ENCODE measurements at regions not wholly inside any gene's neighbourhood (a gene's known extent, or its start where the extent isn't known, plus 50 kb on each side); places are given as distances from the start of the nearest gene placed in this dataset.

DNA sequence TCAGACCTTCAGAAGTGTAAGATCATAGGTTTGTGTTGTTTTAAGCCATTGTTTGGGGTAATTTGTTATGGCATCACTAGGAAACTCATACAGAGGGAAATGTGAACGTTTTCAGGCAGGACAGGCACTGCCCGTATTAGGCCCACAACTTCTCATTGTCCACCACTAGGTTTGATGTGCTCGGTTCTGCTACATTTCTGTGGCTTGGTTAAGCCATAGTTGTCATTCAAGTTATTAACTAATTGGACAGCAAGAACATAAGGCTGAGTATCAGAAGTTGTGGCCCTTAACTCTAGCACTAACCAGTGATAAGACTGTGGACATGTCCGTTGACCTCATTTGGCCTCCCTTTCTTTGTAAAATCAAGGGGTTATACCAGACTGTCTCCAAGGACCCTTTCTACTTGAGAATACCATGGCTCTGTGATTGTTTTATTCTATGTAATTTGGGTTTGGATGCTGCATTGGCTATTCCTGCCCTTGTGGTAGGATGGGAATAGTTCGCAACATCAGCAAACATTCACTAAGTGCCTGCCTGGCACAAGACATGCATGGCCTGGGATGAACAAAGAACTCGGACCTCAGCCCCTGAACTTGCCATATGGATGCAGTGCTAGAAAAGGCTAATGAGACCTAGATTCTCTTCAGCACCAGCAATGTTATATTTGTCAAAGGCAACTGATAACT lies 85.7 kb downstream of the CCDC71L start:
- Histone ChIP-seq H3K27me3 (no peaks in the 10 kb centered on the region), H3K4me1 (no peaks in the 10 kb centered on the region), H3K36me3 (no peaks in the 10 kb centered on the region), H3K27ac (no peak overlapping the region), H3K9me3 (no peaks in the 10 kb centered on the region), H3K4me3 (no peak overlapping the region)
- DNase-seq: no peak
- TF ChIP-seq, protein P1, sequence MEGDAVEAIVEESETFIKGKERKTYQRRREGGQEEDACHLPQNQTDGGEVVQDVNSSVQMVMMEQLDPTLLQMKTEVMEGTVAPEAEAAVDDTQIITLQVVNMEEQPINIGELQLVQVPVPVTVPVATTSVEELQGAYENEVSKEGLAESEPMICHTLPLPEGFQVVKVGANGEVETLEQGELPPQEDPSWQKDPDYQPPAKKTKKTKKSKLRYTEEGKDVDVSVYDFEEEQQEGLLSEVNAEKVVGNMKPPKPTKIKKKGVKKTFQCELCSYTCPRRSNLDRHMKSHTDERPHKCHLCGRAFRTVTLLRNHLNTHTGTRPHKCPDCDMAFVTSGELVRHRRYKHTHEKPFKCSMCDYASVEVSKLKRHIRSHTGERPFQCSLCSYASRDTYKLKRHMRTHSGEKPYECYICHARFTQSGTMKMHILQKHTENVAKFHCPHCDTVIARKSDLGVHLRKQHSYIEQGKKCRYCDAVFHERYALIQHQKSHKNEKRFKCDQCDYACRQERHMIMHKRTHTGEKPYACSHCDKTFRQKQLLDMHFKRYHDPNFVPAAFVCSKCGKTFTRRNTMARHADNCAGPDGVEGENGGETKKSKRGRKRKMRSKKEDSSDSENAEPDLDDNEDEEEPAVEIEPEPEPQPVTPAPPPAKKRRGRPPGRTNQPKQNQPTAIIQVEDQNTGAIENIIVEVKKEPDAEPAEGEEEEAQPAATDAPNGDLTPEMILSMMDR (IDR thresholded peaks at IDR 0.05): no peak
- no peak for TF ChIP-seq POLR2A (IDR thresholded peaks at IDR 0.05)

DNA sequence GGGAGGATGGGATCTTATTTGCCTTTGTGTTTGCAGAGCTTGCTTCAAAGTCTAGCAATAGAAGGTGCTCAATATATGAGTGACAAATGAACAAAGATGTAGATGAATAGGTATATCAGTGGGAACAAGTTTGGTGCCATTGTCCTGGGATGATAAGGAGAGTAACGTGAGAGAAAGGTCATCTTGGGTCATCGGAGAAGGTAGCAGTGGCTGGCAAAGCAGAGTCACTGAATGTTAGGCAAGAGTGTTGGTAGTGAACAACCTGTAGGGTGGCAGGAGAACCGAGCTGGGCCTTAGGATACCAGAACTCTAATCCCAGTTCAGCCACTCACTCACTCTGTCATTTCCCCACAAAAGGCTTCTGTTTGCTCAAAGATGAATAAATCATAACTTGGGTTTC lies 87.2 kb downstream of the CCDC71L start:
- Histone ChIP-seq H3K9me3 (no peaks in the 10 kb centered on the region), H3K27me3 (no peaks in the 10 kb centered on the region), H3K36me3 (no peaks in the 10 kb centered on the region), H3K4me3 (no peak overlapping the region), H3K27ac (no peak overlapping the region), H3K4me1 (peaks cover 0 to 5% (median 0%) of the 10 kb centered on the region in 4 donors)
- no peak for DNase-seq
- TF ChIP-seq, protein P1 (IDR thresholded peaks at IDR 0.05): no peak
- TF ChIP-seq POLR2A (IDR thresholded peaks at IDR 0.05): no peak

DNA sequence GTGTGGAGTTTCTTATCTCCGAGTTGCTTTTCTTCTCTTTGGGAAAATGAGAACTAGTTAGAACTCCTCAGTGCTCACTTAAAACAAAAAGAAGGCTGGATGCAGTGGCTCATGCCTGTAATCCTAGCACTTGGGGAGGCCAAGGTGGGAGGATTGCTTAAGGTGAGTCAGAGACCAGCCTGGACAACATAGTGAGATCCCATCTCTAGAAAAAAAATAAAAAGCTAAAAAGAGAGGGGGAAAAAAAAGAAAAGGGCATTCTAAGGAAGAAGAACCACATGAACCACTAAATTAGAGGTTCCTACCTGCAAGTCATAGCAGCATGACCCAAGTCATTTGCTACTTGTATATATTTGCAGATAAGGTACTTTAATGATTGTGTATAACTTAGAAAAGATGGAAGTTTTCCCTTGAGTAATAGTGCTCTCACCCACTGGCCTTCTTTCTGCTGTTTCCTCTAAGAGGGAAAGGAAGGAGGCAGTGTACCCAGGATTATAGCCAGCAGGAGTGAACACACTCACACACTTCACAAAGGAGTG lies 87.8 kb downstream of the CCDC71L start:
- Histone ChIP-seq H3K27ac (no peak overlapping the region), H3K36me3 (no peaks in the 10 kb centered on the region), H3K4me1 (peaks cover 0 to 10% (median 0%) of the 10 kb centered on the region in 4 donors), H3K9me3 (no peaks in the 10 kb centered on the region), H3K4me3 (no peak overlapping the region), H3K27me3 (no peaks in the 10 kb centered on the region)
- no peak for TF ChIP-seq POLR2A (IDR thresholded peaks at IDR 0.05)
- TF ChIP-seq, protein P1 (IDR thresholded peaks at IDR 0.05): no peak
- no peak for DNase-seq

DNA sequence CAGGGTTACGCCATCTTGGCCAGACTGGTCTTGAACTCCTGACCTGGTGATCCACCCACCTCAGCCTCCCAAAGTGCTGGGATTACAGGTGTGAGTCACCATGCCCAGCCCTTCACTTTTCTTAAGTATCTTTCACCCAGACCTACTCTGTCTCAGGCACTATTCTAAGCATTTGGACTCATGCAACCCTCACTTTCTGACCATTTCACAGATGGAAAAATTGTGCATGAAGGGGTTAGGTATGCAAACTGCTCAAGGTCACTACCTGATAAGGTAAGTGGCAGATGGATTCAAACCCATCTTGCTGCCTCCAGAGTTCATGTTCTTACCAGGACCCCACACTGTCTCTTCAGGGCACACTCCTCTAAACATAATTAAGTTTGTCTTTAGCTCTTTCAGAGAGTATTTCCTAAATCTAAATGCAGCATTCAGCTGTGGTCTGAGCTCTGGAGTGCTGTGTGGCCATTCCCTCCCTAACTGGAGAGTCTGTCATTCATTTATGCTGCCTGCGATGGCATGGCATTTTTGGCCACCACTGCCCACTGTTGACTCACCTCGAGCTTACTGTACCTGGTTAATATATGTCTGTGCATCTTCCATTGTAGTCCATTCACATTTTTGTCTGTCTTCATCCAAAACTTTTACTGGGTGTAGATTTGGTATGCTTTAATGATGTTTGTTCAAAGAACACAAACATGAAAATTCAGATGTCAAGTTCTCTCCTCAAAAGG lies 88.4 kb downstream of the CCDC71L start:
- Histone ChIP-seq H3K36me3 (no peaks in the 10 kb centered on the region), H3K4me3 (no peak overlapping the region), H3K4me1 (peaks cover 0 to 10% (median 0%) of the 10 kb centered on the region in 4 donors), H3K27me3 (no peaks in the 10 kb centered on the region), H3K9me3 (no peaks in the 10 kb centered on the region), H3K27ac (no peak overlapping the region)
- no peak for DNase-seq
- TF ChIP-seq, protein P1 (IDR thresholded peaks at IDR 0.05): no peak
- TF ChIP-seq POLR2A (IDR thresholded peaks at IDR 0.05): no peak

DNA sequence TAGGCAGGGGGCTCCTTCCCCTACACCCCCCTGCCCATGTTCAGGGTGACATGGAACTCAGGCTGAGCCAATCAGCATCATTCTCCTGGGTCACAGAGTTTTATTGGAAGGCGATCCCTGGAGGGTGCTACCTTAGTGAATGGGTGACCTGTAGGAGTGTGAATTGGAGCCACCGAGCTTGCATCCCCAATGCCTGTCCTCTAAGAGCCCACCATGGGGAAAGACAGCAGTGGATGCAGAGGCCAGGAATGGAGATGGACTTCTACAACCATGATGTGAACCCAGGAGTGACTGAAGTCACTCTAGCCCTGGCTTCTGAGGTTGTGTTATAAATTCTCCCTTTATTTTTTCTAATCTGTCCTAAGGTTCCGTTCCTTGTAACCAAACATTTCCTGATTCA lies 89.4 kb downstream of the CCDC71L start:
- H3K4me3 ChIP-seq: no peak overlapping the region
- TF ChIP-seq, protein P1 (IDR thresholded peaks at IDR 0.05): no peak
- no peak for TF ChIP-seq POLR2A (IDR thresholded peaks at IDR 0.05)
- no peak overlapping the region for H3K27ac ChIP-seq
- no peaks in the 10 kb centered on the region for H3K9me3 ChIP-seq
- DNase-seq: no peak
- no peaks in the 10 kb centered on the region for H3K27me3 ChIP-seq
- H3K4me1 ChIP-seq: peaks cover 0 to 10% (median 0%) of the 10 kb centered on the region in 4 donors
- H3K36me3 ChIP-seq: no peaks in the 10 kb centered on the region

Data from Peyer's patch (tissue), 4 donors.